ENCODE measurements at regions not wholly inside any gene's neighbourhood (a gene's known extent, or its start where the extent isn't known, plus 50 kb on each side); places are given as distances from the start of the nearest gene placed in this dataset.
A peak's percentile ranks its signal among the peaks of the same experiment; 100 is the strongest.
"Not testable (repeated sequence)": the region's sequence is repeated elsewhere in the genome, so short reads cannot be mapped to it uniquely, and the experiment has no call there.

DNA sequence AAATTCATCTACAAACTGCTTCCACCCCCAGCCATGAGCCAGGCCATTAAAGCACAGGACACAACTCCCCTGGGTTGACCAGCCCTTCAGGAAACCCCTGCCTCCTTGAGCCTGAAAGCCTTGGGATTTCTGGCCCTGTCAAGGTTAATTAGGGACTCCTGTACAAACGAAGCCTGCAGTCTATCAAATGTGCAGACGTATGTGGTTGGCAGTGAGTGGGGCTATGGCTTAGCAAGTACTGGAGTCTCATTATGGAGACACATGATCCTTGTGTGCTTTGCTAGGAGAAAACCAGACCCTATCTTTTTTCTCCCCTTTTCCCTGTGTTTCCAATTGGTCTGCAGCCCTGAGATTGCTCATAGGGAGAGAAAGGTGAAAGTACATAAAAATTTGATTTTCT, 588.3 kb upstream of the USP24 start:
- DNase-seq = no peak

DNA sequence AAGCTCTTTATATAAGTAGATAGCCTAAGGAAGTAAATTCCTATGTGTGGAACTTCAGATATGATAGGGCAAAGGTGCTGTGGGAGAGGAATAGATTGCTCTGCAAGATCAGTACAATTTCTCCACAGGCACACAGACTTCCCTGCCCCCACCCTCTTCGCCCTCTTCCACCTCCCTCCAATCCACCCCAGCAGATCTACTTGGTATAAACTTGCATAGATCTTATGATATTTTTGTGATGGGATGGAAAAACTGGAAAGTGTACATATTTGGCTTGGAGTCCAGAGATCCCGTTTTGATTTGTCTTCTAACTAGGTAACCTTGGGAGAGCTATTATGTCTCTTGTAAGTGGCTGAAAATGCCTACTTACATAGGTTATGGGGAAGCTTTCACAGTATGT, 586.3 kb upstream of the USP24 start:
- no peak for DNase-seq

DNA sequence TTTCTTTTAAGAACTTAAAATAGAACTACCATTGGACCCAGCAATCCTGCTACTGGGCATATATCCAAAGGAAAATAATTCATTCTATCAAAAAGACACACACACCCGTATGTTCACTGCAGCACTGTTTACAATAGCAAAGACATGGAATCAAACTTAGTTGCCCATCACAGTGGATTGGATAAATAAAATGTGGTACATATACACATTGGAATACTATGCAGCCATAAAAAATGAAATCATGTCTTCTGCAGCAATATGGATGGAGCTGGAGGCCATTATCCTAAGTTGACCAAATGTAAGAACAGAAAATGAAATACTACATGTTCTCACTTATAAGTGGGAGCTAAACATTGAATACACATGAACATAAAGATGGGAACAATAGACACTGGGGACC, 585.3 kb upstream of the USP24 start:
- DNase-seq = no peak

DNA sequence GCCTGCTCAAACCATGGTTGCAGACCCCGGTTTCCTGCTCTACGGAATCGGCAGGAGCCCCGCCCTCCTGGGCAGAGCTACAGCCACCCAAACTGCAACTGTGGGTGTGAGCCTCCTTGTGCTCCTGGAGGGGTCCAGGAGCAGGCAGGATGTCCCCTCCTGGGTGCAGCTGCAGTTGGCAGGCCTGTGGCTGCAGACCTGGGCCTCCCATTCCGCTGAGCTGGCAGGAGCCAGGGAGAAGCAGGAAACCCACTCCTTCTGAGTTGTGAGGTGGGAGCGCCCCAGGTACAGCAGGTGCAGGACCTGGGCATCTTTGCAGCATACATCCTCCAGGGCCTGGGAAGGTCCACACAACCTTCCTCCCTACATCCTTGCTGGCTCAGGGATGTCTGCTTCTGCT, 578.7 kb upstream of the USP24 start:
- DNase-seq = no peak

DNA sequence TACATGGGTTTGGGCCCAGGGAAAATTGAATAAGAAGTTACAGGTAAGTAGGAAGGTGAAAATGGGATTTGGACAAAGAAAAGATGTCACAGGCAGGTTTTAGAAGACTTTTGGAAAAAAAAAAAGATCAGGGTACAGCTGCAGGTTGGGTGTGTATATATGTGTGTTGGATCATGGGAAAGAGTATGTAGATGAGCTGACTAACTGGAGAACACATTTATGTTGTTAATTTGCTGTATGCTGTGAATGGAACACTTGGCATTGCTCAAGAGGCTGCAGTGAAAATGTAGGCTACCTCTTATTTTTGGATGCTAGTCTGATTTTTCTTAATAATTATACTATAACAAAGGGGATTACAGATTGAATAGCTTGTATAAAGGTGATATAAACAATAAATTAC, 577.7 kb upstream of the USP24 start:
- no peak for DNase-seq

DNA sequence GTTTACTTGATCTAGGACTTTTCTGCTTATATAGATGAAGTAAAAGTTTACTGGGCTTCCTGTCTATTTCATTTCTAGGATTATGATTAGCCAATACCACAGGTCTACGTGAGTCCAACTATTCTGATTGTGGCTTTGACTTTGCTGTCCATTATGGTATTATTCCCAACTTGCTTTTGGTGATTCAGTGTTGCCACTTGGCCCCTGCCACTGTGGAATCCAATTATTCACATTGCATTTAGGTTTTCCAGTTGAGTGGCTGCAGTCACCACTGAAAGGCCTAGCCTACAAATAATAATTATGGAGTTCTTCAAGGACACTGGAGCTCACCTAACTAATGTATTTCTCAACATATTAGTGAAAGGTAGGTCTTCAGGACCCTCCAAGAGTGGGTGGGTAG, 574.3 kb upstream of the USP24 start:
- DNase-seq = no peak

DNA sequence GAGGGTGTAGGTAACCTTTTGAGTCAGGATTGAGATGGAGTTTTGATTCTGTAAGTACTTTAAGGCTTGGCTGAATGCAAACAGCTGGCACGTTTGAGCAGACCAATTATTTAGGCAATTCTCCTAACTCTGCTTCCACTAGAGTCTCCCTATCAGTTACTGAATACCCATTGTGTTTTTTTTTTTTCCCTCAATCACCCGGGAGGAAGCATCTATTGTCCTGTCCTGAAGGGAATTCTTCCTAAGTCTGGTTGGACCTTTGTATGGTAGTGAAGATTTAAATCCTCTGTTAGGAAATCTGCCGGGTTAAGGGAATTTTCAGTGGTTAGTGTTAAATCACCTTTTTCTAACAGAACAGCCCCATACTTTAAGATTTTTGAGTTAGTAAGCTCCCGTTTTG, 571.2 kb upstream of the USP24 start:
- peak; percentile 8 for DNase-seq

DNA sequence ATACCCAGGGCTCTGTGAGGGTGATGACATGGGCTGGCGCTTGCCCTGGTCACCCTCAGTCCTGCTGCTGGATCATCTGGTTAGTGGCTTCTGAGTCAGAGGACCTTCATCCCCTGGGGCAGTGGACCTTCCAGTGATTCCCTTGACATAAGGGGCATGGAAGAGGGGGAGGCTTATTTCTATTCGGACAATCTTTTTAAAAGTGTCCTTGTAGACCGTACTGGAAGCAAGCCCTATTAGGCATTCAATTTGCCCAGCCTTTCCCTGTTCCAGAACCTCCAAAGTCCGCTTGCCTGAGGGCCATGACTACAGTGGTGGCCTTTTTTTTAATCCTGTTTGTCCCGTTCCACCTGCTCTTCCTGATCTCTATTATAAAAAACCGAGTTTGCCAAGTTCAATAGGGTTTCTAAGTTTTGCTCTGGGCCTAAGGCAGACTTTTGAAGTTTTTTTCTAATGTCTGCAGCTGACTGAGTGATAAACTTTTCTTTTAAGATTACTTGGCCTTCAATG, 569.8 kb upstream of the USP24 start:
- not testable (repeated sequence) for DNase-seq

DNA sequence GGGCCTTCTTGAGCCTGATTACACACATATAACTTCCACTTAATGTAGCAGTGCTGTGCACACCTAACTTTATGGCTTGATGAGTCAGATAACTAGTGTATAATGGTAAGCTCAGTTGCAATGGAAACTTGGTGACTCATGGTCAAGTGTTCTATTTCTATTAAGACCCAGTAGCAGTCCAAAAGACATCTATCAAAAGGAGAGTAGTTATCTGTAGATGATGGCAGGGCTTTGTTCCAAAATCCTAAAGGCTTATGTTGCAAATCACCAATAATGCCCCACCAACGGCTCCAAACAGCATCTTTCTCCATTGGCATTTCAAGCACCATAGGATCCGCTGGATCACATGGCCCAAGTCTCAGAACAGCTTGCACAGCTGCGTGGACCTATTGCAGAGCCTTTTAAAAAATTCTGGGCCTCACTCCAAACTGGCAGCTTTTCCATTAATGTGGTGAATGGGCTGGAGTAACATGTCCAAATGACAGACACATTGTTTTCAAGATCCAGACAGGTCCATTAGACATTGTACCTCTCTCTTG, 566.8 kb upstream of the USP24 start:
- DNase-seq = no peak

DNA sequence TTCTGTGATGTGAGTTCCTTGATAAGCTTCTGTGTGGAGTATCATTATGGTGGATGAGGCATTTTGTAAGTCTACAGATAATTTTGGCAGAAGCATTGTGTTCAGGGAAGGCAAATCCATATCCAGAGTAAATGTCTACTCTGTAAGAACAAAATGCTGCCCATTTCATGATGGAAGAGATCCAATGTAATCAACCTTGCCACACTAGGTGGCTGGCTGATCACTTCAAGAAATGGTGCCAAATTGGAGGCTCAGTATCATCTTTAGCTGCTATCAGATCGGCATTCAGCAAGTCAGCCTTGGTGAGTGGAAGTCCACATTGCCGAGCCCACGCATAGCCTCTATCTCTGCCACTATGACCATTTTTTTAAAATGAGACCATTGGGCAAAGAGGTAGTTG, 565.8 kb upstream of the USP24 start:
- no peak for DNase-seq

DNA sequence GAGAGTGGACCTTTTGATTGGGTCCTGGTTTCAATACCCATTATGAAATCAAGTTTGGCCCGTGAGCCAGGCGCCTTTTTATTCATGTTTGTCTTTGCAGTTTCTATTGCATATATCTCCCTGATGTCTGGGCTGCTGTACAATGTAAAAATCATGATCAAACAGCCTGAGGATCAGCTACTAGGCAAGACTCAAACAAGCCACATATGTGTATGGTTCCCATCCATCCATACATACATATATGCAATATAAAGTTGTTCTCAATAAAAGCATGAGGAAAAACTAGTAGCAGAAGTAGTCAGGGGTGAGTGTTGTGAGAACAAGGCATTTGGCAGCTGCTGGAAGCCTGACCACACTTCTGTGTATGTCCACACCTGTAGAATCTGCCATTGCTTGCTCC, 562.4 kb upstream of the USP24 start:
- DNase-seq = no peak

DNA sequence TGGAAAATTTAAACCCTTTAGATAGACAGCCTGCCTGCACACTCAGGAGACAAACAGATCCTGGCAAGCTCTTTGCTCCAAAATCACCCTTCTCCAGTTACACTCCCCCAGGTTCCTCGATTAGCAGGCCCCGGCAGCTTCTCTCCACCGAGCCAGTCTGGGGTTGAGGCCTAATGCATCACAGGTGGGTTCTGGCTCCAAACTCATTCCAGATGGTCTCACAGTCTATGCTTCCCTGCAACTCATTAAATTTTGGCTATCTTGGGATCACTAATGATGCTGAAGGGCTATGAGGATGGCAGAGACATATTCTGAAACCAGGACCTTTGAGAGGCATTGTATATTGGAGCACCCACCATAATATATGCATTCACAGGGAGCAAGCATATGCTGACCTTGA, 559.8 kb upstream of the USP24 start:
- DNase-seq = peak; percentile 79

DNA sequence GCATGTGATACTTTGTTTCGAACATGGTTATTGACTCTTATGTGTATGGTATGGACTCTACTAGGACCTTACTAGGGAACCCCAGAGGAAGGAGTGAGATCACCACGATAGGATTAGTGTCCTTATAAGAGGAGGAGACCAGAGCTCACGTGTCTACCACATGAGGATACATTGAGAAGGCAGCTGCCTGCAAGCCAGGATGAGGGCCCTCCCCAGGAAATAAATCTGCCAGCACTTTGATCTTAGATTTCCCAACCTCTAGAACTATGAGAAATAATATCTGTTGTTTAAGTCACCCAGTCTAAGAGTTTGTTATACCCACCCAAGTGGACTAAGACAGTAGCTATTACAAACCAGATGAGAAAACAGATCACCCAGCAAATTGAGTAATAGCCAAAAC, 559.3 kb upstream of the USP24 start:
- no peak for DNase-seq

DNA sequence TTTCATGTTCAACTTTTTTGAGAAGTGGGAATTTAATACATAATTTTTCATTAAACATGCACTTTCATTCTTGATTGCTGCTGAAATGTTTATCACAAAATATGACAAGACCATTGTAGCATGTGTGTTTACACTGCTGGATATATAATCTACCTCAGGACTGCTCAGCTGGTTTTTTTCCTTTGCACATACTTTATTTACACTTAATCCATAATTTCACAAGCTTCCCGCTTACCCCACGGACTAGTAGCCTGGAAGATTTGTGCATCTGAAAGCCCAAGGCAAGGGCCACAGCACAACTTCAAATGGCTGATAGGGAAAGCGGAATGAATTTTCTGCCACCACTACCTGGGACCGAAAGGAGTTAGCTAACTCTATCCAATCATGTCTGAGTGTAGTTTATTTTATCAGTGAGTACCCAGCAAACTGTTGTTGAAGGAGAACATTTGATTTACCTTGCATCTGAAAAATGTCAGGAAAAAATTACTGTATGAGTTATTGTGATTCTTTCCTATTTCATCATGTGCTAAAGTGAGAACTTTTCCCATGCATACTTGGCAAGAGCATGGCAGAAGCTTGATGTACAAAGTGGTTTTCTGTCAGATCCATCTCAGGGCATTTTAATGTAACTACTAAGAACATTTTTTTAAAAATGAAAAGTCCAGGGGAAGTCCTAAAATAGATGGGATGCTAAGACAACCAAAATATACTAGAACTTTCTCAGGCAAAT, 558.2 kb upstream of the USP24 start:
- DNase-seq = no peak

DNA sequence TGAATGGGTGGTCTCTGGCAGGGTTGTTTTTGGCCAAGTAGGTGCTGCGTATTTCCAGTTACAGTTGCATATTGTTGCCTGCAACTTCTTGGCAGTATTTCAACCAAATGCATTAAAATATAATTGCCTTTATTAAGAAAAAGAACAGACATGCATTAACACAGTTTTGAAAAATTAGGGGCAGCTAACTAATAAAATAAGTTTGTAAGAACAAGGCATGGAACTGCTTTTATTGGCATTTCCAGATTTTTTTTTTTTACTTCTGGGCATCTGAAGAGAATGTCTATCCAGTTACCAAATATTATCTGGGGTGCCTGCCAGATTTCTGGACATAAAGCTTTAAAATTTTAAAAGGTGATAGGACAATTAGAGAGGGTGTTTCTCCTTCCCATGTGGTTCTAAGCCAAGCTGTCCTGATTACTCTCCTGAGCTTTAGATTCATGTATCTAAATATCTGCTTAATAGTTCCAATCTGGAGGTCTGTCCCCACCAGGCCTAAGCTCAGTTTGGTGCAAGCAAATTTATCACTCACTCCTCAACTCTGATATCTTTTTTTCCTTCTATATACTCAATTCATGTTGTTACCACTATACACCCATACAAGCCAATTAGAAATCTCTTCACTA, 553.3 kb upstream of the USP24 start:
- DNase-seq = no peak

DNA sequence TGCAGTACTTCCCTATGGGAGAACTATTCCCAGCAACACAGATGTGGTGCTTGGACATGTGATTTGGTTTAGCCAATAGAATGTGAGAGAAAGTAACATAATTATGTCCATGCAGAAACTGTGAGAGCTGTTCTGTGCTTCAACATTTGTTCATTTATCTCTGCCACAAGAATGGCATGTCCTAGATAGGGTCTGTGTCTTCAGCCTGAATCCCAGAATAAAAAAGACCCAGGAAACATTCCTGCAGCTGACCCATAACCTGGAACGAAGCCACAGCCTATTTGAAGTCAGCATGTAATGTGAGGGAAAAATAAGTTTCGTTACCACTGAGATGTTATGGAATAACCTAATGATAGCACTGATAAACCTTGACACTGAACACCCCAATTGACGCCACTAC, 552.0 kb upstream of the USP24 start:
- DNase-seq = no peak

DNA sequence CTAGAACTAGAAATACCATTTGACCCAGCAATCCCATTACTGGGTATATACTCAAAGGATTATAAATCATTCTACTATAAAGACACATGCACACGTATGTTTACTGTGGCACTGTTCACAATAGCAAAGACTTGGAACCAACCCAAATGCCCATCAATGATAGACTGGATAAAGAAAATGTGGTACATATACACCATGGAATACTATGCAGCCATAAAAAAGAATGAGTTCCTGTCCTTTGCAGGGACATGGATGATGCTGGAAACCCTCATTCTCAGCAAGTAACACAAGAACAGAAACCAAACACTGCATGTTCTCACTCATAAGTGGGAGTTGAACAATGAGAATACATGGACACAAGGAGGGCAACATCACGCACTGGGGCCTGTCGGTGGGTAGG, 550.3 kb upstream of the USP24 start:
- not testable (repeated sequence) for DNase-seq

DNA sequence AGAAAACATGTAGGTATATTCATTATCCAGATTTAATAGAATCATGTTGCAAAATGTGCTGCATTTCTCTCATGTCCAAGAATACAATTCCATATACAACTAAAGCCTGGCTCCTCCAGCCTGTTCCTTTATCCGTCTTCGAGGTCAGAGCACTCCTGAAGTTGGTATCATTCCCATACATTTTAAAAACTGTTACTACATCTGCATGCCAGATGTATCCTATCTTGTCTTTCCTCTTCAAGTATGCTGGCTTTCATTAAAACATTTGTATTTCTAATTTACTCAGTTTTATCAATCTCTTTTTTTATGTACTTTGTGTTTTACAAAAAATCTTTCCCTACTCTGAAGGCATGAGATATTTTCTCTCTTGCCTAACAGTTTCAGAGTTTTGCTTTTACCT, 536.6 kb upstream of the USP24 start:
- DNase-seq = no peak

DNA sequence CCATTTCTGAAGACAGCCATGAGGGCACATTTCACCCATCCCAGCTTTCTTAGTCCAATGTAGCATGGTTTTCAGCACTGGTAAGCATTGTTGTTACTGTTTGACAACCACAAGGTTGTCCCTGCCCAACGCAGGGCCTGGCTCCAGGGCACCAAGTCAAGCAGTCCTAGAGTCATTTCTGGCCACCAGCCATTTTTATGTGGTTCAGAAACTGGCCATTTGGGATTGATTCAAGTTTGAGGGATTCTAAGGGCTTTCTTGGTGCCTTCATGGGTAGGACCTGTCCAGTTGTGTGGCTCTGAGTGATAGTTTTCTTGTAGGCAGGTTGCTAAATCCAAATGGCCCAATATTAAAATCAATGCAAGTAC, 535.4 kb upstream of the USP24 start:
- no peak for DNase-seq

DNA sequence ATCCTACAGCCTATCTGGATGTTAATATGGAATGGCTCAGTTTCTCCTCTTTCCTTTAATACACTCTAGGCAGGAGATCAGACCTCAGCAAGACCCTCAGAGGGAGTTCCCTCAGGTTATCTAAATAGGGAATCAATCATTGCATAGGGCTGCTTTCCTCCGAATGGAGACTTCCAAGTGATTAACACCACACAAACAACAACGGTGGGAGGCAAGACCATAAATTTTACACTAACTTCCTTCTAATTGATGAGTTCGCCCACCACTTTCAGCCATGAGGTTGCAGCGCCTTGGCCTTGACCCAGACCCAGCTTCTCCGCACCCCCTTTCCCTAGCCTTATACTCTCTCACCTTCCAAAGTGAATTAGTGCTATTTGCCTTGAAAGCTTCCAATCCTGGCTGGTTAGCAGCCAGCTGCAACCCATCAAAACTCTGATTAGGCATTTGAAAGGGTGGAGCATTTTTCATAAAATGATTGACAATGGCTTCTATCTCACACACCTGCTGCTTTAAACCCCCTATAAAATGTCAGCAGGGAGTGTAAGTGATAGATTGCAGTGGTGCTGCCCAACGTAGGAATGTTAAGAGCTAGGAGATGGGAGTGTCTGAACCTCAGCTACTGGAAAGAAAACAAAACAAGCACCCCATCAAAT, 534.9 kb upstream of the USP24 start:
- DNase-seq = no peak

DNA sequence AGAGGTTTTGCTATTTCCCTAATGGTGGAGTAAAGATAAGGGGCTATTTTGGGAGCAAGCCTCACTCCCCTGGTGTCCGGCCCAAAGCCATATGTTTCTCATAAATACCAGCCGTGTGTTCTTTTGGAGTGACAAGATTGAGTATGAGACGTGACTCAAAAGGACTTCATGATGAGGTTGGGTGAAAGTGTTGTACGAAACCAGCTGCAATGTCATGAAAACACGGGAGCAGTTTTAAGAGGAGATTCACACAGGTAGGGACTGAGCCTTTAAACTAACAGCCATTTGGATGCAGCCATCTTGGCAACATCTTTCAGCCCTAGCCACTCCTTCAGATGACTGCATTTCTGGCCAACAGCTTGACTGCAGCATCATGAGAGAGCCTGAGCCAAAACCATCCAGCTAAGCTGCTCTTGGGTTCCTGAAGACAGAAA, 532.3 kb upstream of the USP24 start:
- no peak for DNase-seq

DNA sequence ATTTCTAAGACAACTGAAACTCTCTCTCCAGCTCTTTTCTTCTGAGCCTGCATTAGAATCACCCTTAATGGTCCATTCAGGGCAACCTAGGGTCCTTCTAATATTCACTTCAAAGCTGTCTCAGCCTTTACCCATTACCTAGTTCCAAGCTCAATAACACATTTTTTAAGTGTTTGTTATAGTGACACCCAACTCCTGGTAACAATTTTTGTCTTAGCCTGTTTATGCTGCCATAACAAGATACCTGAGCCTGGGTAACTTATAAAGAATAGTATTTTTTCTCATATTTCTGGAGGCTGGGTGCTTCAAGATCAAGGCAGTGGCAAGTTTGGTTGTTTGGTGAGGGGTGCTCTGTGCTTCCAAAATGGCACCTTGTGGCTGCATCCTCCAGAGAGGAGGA, 531.5 kb upstream of the USP24 start:
- no peak for DNase-seq

DNA sequence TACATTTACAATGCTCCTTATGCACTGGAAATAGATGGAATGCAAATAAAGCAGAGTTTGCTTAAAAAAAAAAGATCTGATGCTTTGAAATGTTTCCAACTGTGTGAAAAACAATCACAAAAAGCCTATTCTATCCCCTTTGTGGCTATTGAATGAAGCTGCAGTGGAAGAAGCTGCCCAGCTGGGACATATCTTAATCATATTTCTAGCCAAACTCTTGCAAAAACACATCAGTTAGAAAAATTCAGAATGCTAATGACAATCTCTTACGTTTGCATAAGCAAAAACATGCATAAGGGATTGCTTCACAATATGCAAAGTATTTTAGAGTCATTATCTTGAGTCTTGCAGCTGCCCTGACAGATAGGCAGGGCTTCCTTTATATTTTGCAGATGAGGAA, 526.4 kb upstream of the USP24 start:
- DNase-seq = no peak

DNA sequence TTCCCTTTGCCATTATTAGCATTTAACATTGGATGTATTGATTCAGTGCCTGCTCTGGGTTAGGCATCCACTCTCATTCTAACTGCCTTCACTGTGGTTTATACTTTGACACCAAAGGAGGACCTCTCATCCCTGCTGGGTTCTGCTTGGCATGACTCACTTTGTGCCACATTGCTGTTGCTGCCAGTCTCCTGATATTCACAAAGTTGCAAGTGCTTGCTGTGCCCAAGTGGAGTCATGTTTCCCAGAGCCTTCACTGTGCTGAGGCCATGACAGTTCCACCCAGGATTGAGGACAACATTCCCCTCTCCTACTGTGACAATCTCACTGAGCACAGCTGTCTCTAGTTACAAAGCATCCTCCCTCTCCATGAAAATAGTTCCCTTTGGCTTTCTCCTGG, 519.9 kb upstream of the USP24 start:
- no peak for DNase-seq
